GDM1 (cell line): ENCODE measurements at regions not wholly inside any gene's neighbourhood (a gene's known extent, or its start where the extent isn't known, plus 50 kb on each side); places are given as distances from the start of the nearest gene placed in this dataset.

Experiments
- DNase-seq: peaks from one replicate; lab custom pipeline; 2025; lab: John Stamatoyannopoulos, UW

- DNase-seq = no peak
Measured at GRCh38 chr3:46113608-46114007, 86.3 kb upstream of the XCR1 start.

GRCh38 chr3:46112984-46113383 is 85.7 kb upstream of the XCR1 start:
- DNase-seq = no peak

GRCh38 chr3:46112296-46112695 is 85.0 kb upstream of the XCR1 start:
- DNase-seq = no peak

GRCh38 chr3:46110701-46111493 is 83.6 kb upstream of the XCR1 start:
- DNase-seq = peak; percentile 23

- DNase-seq = no peak
Measured at GRCh38 chr3:46107682-46108081, 80.4 kb upstream of the XCR1 start.

- no peak for DNase-seq
Measured at GRCh38 chr3:46105306-46105919, 78.1 kb upstream of the XCR1 start.

- no peak for DNase-seq
Measured at GRCh38 chr3:46104706-46105105, 77.4 kb upstream of the XCR1 start.

GRCh38 chr3:46102780-46103130 is 75.5 kb upstream of the XCR1 start:
- no peak for DNase-seq

GRCh38 chr3:46102059-46102779 is 74.9 kb upstream of the XCR1 start:
- DNase-seq = no peak

GRCh38 chr3:46100812-46101211 is 73.5 kb upstream of the XCR1 start:
- DNase-seq = peak; percentile 73

GRCh38 chr3:46098319-46098761 is 71.1 kb upstream of the XCR1 start:
- peak; percentile 82 for DNase-seq

- no peak for DNase-seq
Measured at GRCh38 chr3:46097691-46098241, 70.5 kb upstream of the XCR1 start.

- DNase-seq = no peak
Measured at GRCh38 chr3:46096781-46097180, 69.5 kb upstream of the XCR1 start.

GRCh38 chr3:46096336-46096735 is 69.1 kb upstream of the XCR1 start:
- no peak for DNase-seq

- peak; percentile 67 for DNase-seq
Measured at GRCh38 chr3:46095307-46095706, 68.0 kb upstream of the XCR1 start.

GRCh38 chr3:46094506-46094905 is 67.2 kb upstream of the XCR1 start:
- DNase-seq = no peak

- no peak for DNase-seq
Measured at GRCh38 chr3:46093966-46094365, 66.7 kb upstream of the XCR1 start.

GRCh38 chr3:46093327-46093942 is 66.2 kb upstream of the XCR1 start:
- DNase-seq = no peak

GRCh38 chr3:46092702-46093080 is 65.4 kb upstream of the XCR1 start:
- no peak for DNase-seq

GRCh38 chr3:46091741-46092701 is 64.7 kb upstream of the XCR1 start:
- DNase-seq = no peak

GRCh38 chr3:46091046-46091445 is 63.8 kb upstream of the XCR1 start:
- peak; percentile 43 for DNase-seq
